ENCODE measurements at regions not wholly inside any gene's neighbourhood (a gene's known extent, or its start where the extent isn't known, plus 50 kb on each side); places are given as distances from the start of the nearest gene placed in this dataset.

DNA sequence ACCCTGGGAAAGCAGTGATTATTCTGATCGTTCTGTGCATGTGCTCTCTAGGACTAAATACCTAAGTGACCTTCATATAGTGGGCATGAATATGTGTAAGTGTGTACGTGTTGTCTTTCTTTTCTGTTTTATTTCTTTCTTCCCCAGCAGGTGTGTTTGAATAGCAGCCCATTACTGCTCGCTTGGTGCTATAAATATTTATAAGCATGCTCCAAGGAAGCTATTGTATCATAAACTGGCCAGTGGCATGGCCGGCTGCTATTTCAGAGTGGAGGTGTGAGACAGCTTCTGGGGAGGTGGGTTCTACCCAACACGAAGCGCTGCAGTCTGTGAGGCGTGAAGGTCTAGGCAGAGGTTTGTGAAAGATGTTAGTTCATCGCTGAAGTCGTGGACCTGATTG lies 641.8 kb downstream of the NTRK3 start:
- no peak for DNase-seq (ENCODE audit: low read depth)
- Histone ChIP-seq H3K27me3 (ENCODE audit: control insufficient read depth, insufficient read depth, low read length) (no peaks in the 10 kb centered on the region), H3K4me3 (ENCODE audit: low read depth, low read length) (no peak overlapping the region), H3K36me3 (ENCODE audit: control insufficient read depth, insufficient read depth, low read length) (no peaks in the 10 kb centered on the region)
- TF ChIP-seq CTCF (IDR thresholded peaks at IDR 0.05; ENCODE audit: insufficient read depth, low read depth, low read length), result no peak
- ChIA-PET CTCF (interaction anchor here (1.1 kb wide), 1 partner anchor 44 kb away, joined by 3 read pairs; no protein-coding TSS in a partner anchor), POLR2A (no interaction called here)

DNA sequence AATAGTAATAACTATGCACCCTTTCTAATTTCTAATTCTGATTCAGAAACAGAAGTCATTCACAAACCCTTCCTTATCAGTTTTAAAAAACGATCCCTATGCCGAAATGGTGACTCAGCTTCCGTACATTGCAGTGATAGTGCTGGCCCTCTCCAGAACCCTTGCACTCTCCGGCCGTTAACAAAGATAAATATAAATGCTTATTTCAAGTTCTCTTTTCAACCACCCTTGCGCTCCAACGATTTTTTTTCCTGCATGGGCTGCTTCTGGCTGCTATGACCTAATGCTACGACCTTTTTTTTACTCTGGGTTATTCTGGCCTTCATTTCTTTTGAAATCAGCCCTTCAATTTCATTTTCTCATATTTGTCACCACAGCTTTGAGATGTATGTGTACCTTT lies 646.2 kb downstream of the NTRK3 start:
- POLR2A ChIA-PET, result no interaction called here
- Histone ChIP-seq H3K4me3 (ENCODE audit: low read depth, low read length) (no peak overlapping the region), H3K27me3 (ENCODE audit: control insufficient read depth, insufficient read depth, low read length) (no peaks in the 10 kb centered on the region), H3K36me3 (ENCODE audit: control insufficient read depth, insufficient read depth, low read length) (no peaks in the 10 kb centered on the region)
- CTCF ChIA-PET, result interaction anchor here (0.6 kb wide), 1 partner anchor 641 kb away, joined by 3 read pairs; no protein-coding TSS in a partner anchor
- TF ChIP-seq CTCF (IDR thresholded peaks at IDR 0.05; ENCODE audit: insufficient read depth, low read depth, low read length), result no peak
- DNase-seq (ENCODE audit: low read depth), result no peak

GRCh38 chr15:87609894-87610293 lies 646.6 kb downstream of the NTRK3 start:
- TF ChIP-seq CTCF (IDR thresholded peaks at IDR 0.05; ENCODE audit: insufficient read depth, low read depth, low read length), result no peak
- Histone ChIP-seq H3K27me3 (ENCODE audit: control insufficient read depth, insufficient read depth, low read length) (no peaks in the 10 kb centered on the region), H3K4me3 (ENCODE audit: low read depth, low read length) (no peak overlapping the region), H3K36me3 (ENCODE audit: control insufficient read depth, insufficient read depth, low read length) (no peaks in the 10 kb centered on the region)
- ChIA-PET CTCF (interaction anchor here (1.1 kb wide), 1 partner anchor 9 kb away, joined by 3 read pairs; no protein-coding TSS in a partner anchor), POLR2A (no interaction called here)
- no peak for DNase-seq (ENCODE audit: low read depth)

DNA sequence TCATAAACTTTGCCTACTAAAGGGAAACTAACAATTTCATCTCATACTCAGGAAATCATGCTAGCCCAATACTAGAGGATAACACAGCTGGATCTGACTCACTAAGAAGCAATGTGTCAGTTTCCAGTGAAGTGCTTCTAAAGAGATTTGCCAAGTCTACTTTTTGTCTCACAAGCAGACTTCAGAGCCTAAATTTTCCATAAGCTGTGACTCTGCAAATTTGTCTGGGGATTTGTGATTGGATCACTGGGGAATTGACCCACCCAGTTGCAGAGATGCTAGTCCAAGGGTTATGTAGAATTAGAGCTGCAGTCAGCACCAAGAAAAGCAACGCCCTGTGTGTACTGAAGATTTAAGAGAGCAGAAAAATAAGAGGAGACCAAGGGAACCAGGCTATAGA lies 647.1 kb downstream of the NTRK3 start:
- Histone ChIP-seq H3K27me3 (ENCODE audit: control insufficient read depth, insufficient read depth, low read length) (no peaks in the 10 kb centered on the region), H3K36me3 (ENCODE audit: control insufficient read depth, insufficient read depth, low read length) (no peaks in the 10 kb centered on the region), H3K4me3 (ENCODE audit: low read depth, low read length) (no peak overlapping the region)
- ChIA-PET POLR2A (no interaction called here), CTCF (interaction anchor here (1.1 kb wide), 1 partner anchor 9 kb away, joined by 3 read pairs; no protein-coding TSS in a partner anchor)
- DNase-seq (ENCODE audit: low read depth), result peak; percentile 54
- no peak for TF ChIP-seq CTCF (IDR thresholded peaks at IDR 0.05; ENCODE audit: insufficient read depth, low read depth, low read length)

DNA sequence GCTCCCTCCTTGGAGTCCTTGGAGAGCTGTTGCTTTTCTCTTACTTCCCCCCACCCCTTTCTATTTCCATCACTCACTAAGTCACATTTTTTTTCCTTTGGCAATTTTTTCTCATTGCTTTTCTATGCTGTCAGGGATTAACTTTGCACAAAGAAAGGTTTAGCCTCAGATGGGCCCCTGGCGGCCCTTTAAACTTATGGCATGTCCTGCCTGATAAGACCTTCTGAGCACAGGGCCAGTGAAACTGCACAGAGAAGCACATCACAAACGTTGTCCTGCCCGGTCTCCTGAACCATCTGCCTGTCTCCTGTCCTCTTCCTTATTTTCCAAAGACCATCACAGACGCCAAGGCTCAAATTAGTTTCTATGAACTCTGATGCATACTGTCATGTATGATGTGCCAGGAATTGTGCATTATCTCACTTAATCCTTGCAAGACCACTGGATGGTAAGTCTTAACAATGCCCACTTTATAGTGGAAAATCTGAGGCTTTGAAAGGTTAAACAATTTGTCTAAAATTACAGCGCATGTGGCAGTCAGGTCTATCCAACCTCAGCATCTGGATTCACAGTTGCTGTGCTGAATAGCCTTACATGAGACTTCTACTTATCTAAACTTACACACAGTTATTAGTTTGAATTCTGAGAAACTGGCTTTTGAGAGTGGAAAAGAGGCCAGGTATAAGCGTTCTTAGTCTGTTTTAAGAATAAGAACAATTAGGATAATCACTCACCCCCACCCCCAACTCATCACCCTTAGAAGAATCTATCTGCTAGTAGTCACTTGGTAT lies 648.1 kb downstream of the NTRK3 start:
- POLR2A ChIA-PET, result no interaction called here
- no peak for TF ChIP-seq CTCF (IDR thresholded peaks at IDR 0.05; ENCODE audit: insufficient read depth, low read depth, low read length)
- no peak for DNase-seq (ENCODE audit: low read depth)
- H3K4me3 ChIP-seq (ENCODE audit: low read depth, low read length), result no peak overlapping the region
- H3K27me3 ChIP-seq (ENCODE audit: control insufficient read depth, insufficient read depth, low read length), result no peaks in the 10 kb centered on the region
- no peaks in the 10 kb centered on the region for H3K36me3 ChIP-seq (ENCODE audit: control insufficient read depth, insufficient read depth, low read length)
- CTCF ChIA-PET, result interaction anchor here (1.1 kb wide), 1 partner anchor 10 kb away, joined by 3 read pairs; no protein-coding TSS in a partner anchor

All from BJ (cell line).